GM18870 (cell line): ENCODE measurements at regions not wholly inside any gene's neighbourhood (a gene's known extent, or its start where the extent isn't known, plus 50 kb on each side); places are given as distances from the start of the nearest gene placed in this dataset.
A peak's percentile ranks its signal among the peaks of the same experiment; 100 is the strongest.
"Not testable (repeated sequence)": the region's sequence is repeated elsewhere in the genome, so short reads cannot be mapped to it uniquely, and the experiment has no call there.

Experiments used
- ATAC-seq: cut with Tn5 transposase; IDR thresholded peaks from one replicate; pipeline ENCODE4 v1.9.1; 2021; ENCODE audit warnings: moderate library complexity; ENCODE audit not compliant: unreplicated experiment

- ATAC-seq = no peak
Measured at GRCh38 chr18:63071701-63072141, 247.8 kb downstream of the BCL2 start.

- no peak for ATAC-seq
Measured at GRCh38 chr18:63070767-63071502, 248.6 kb downstream of the BCL2 start.

- no peak for ATAC-seq
Measured at GRCh38 chr18:63069496-63069895, 250.1 kb downstream of the BCL2 start.

GRCh38 chr18:63067939-63068338 is 251.6 kb downstream of the BCL2 start:
- no peak for ATAC-seq

GRCh38 chr18:63065172-63065571 is 254.4 kb downstream of the BCL2 start:
- no peak for ATAC-seq

- no peak for ATAC-seq
Measured at GRCh38 chr18:63063171-63063570, 256.4 kb downstream of the BCL2 start.

GRCh38 chr18:63062246-63062645 is 257.3 kb downstream of the BCL2 start:
- no peak for ATAC-seq

GRCh38 chr18:63061303-63061702 is 258.3 kb downstream of the BCL2 start:
- ATAC-seq = no peak

GRCh38 chr18:63058521-63058920 is 261.0 kb downstream of the BCL2 start:
- ATAC-seq = no peak

GRCh38 chr18:63057707-63058106 is 261.9 kb downstream of the BCL2 start:
- no peak for ATAC-seq

- no peak for ATAC-seq
Measured at GRCh38 chr18:63054901-63055584, 264.5 kb downstream of the BCL2 start.

GRCh38 chr18:63051928-63052327 is 267.6 kb downstream of the BCL2 start:
- ATAC-seq = no peak

GRCh38 chr18:63050667-63051395 is 268.7 kb downstream of the BCL2 start:
- not testable (repeated sequence) for ATAC-seq

- no peak for ATAC-seq
Measured at GRCh38 chr18:63046375-63046774, 273.2 kb downstream of the BCL2 start.

GRCh38 chr18:63043516-63043915 is 276.1 kb downstream of the BCL2 start:
- ATAC-seq = no peak

- ATAC-seq = no peak
Measured at GRCh38 chr18:63042351-63042750, 277.2 kb downstream of the BCL2 start.

- ATAC-seq = peak; percentile 70
Measured at GRCh38 chr18:63040788-63041410, 278.7 kb downstream of the BCL2 start.

GRCh38 chr18:63037491-63037890 is 282.1 kb downstream of the BCL2 start:
- no peak for ATAC-seq

GRCh38 chr18:63031375-63031774 is 288.2 kb downstream of the BCL2 start:
- ATAC-seq = no peak
